ENCODE measurements at regions not wholly inside any gene's neighbourhood (a gene's known extent, or its start where the extent isn't known, plus 50 kb on each side); places are given as distances from the start of the nearest gene placed in this dataset.
"Not testable (repeated sequence)": the region's sequence is repeated elsewhere in the genome, so short reads cannot be mapped to it uniquely, and the experiment has no call there.

- DNase-seq = no peak
Measured at GRCh38 chr15:58298879-58299850, 132.6 kb upstream of the LIPC start.

GRCh38 chr15:58302832-58303231 is 129.0 kb upstream of the LIPC start:
- no peak for DNase-seq

- DNase-seq = no peak
Measured at GRCh38 chr15:58303236-58303635, 128.6 kb upstream of the LIPC start.

GRCh38 chr15:58306591-58307312 is 125.0 kb upstream of the LIPC start:
- DNase-seq = no peak

- DNase-seq = no peak
Measured at GRCh38 chr15:58307313-58307961, 124.4 kb upstream of the LIPC start.

GRCh38 chr15:58308742-58309355 is 122.9 kb upstream of the LIPC start:
- no peak for DNase-seq

- DNase-seq = no peak
Measured at GRCh38 chr15:58309963-58310928, 121.5 kb upstream of the LIPC start.

GRCh38 chr15:58311556-58311955 is 120.2 kb upstream of the LIPC start:
- DNase-seq = no peak

GRCh38 chr15:58312031-58312430 is 119.8 kb upstream of the LIPC start:
- no peak for DNase-seq

- DNase-seq = no peak
Measured at GRCh38 chr15:58313304-58313703, 118.5 kb upstream of the LIPC start.

GRCh38 chr15:58313810-58314592 is 117.8 kb upstream of the LIPC start:
- no peak for DNase-seq

- DNase-seq = no peak
Measured at GRCh38 chr15:58314593-58315216, 117.1 kb upstream of the LIPC start.

- DNase-seq = no peak
Measured at GRCh38 chr15:58318517-58318916, 113.3 kb upstream of the LIPC start.

- DNase-seq = no peak
Measured at GRCh38 chr15:58321034-58321433, 110.8 kb upstream of the LIPC start.

- no peak for DNase-seq
Measured at GRCh38 chr15:58322253-58322652, 109.5 kb upstream of the LIPC start.

GRCh38 chr15:58323321-58323720 is 108.5 kb upstream of the LIPC start:
- not testable (repeated sequence) for DNase-seq

- DNase-seq = no peak
Measured at GRCh38 chr15:58324533-58324932, 107.3 kb upstream of the LIPC start.

- no peak for DNase-seq
Measured at GRCh38 chr15:58327958-58328357, 103.8 kb upstream of the LIPC start.

- DNase-seq = no peak
Measured at GRCh38 chr15:58329211-58329610, 102.6 kb upstream of the LIPC start.

Data from CD4-positive, alpha-beta T cell treated with Interferon gamma for 1 hour (primary cell).